ENCODE measurements at regions not wholly inside any gene's neighbourhood (a gene's known extent, or its start where the extent isn't known, plus 50 kb on each side); places are given as distances from the start of the nearest gene placed in this dataset.

GRCh38 chr11:80320765-80321164 lies 879.9 kb upstream of the TENM4 start:
- peak; percentile 59 for TF ChIP-seq CTCF (IDR thresholded peaks at IDR 0.05; ENCODE audit: insufficient read depth, low read length, poor library complexity, severe bottlenecking)
- no peaks in the 10 kb centered on the region for H3K36me3 ChIP-seq (ENCODE audit: control insufficient read depth, insufficient read depth, low read length)
- H3K27me3 ChIP-seq (replicated peaks; ENCODE audit: control insufficient read depth, insufficient read depth, low read length) = no peaks in the 10 kb centered on the region; the same call in 1 of the 2 replicates
- H3K4me3 ChIP-seq (replicated peaks; ENCODE audit: low read depth, low read length) = no peak overlapping the region
- no peak for DNase-seq (ENCODE audit: extremely low read depth, insufficient read length)

GRCh38 chr11:80320226-80320625 lies 879.4 kb upstream of the TENM4 start:
- Histone ChIP-seq H3K36me3 (ENCODE audit: control insufficient read depth, insufficient read depth, low read length) (no peaks in the 10 kb centered on the region), H3K27me3 (replicated peaks; ENCODE audit: control insufficient read depth, insufficient read depth, low read length) (no peaks in the 10 kb centered on the region; the same call in 1 of the 2 replicates), H3K4me3 (replicated peaks; ENCODE audit: low read depth, low read length) (no peak overlapping the region)
- no peak for TF ChIP-seq CTCF (IDR thresholded peaks at IDR 0.05; ENCODE audit: insufficient read depth, low read length, poor library complexity, severe bottlenecking)
- no peak for DNase-seq (ENCODE audit: extremely low read depth, insufficient read length)

GRCh38 chr11:80317612-80318011 lies 876.8 kb upstream of the TENM4 start:
- Histone ChIP-seq H3K27me3 (replicated peaks; ENCODE audit: control insufficient read depth, insufficient read depth, low read length) (no peaks in the 10 kb centered on the region), H3K36me3 (ENCODE audit: control insufficient read depth, insufficient read depth, low read length) (no peaks in the 10 kb centered on the region), H3K4me3 (replicated peaks; ENCODE audit: low read depth, low read length) (no peak overlapping the region)
- DNase-seq (ENCODE audit: extremely low read depth, insufficient read length) = no peak
- TF ChIP-seq CTCF (IDR thresholded peaks at IDR 0.05; ENCODE audit: insufficient read depth, low read length, poor library complexity, severe bottlenecking) = no peak

GRCh38 chr11:80315200-80315599 lies 874.4 kb upstream of the TENM4 start:
- Histone ChIP-seq H3K4me3 (replicated peaks; ENCODE audit: low read depth, low read length) (no peak overlapping the region), H3K27me3 (replicated peaks; ENCODE audit: control insufficient read depth, insufficient read depth, low read length) (no peaks in the 10 kb centered on the region), H3K36me3 (ENCODE audit: control insufficient read depth, insufficient read depth, low read length) (no peaks in the 10 kb centered on the region)
- no peak for TF ChIP-seq CTCF (IDR thresholded peaks at IDR 0.05; ENCODE audit: insufficient read depth, low read length, poor library complexity, severe bottlenecking)
- DNase-seq (ENCODE audit: extremely low read depth, insufficient read length) = no peak

GRCh38 chr11:80309301-80309700 lies 868.5 kb upstream of the TENM4 start:
- no peaks in the 10 kb centered on the region for H3K36me3 ChIP-seq (ENCODE audit: control insufficient read depth, insufficient read depth, low read length)
- H3K4me3 ChIP-seq (replicated peaks; ENCODE audit: low read depth, low read length) = no peak overlapping the region
- no peak for DNase-seq (ENCODE audit: extremely low read depth, insufficient read length)
- H3K27me3 ChIP-seq (replicated peaks; ENCODE audit: control insufficient read depth, insufficient read depth, low read length) = no peaks in the 10 kb centered on the region
- no peak for TF ChIP-seq CTCF (IDR thresholded peaks at IDR 0.05; ENCODE audit: insufficient read depth, low read length, poor library complexity, severe bottlenecking)

GRCh38 chr11:80307676-80308075 lies 866.8 kb upstream of the TENM4 start:
- TF ChIP-seq CTCF (IDR thresholded peaks at IDR 0.05; ENCODE audit: insufficient read depth, low read length, poor library complexity, severe bottlenecking) = no peak
- Histone ChIP-seq H3K4me3 (replicated peaks; ENCODE audit: low read depth, low read length) (no peak overlapping the region), H3K27me3 (replicated peaks; ENCODE audit: control insufficient read depth, insufficient read depth, low read length) (no peaks in the 10 kb centered on the region), H3K36me3 (ENCODE audit: control insufficient read depth, insufficient read depth, low read length) (no peaks in the 10 kb centered on the region)
- no peak for DNase-seq (ENCODE audit: extremely low read depth, insufficient read length)

Measured in GM06990 (cell line).